Dedifferentiated amniotic fluid mesenchymal stem cell (primary cell): ENCODE measurements at regions not wholly inside any gene's neighbourhood (a gene's known extent, or its start where the extent isn't known, plus 50 kb on each side); places are given as distances from the start of the nearest gene placed in this dataset.

Source experiments
- DNase-seq: peaks from one replicate; pipeline ENCODE4 v3.0.0-alpha.2; 2016; ENCODE audit errors: extremely low spot score

DNA sequence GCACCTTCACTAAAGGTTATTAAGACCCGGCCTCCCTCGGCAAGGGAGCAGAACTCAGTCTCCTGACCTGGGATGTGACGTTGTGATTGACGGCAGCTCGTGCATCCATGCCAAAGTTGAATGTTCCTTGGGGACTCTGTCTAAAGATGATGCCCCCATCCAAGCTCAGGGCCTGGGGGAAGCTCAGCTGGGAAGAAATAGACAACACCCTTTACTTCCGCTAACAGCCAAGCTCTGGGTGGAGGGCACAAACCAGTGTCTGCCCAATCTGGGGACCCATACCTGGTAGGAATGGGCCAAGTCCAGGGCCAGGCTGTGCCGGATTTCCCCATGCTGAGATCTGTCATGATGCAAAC lies 95.4 kb downstream of the RMI2 start:
- no peak for DNase-seq

DNA sequence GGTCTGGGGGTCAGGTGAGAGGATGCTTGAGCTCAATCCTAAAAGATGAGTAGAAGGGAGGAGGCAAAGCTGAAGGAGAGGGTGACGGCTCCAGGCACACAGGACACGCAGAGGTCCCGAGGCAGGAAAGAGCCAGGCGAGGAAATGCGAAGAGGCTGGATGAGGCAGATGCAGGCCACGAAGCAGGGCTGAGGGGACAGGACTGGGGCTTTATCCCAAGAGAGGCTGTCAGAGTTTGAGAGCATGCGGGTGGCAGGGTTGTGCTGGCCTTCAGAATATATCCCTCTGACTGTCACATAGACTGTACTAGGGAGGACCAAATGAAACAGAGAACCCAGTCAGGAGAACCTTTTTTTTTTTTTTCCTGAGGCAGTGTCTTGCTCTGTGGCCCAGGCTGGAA lies 100.2 kb downstream of the RMI2 start:
- DNase-seq = no peak

DNA sequence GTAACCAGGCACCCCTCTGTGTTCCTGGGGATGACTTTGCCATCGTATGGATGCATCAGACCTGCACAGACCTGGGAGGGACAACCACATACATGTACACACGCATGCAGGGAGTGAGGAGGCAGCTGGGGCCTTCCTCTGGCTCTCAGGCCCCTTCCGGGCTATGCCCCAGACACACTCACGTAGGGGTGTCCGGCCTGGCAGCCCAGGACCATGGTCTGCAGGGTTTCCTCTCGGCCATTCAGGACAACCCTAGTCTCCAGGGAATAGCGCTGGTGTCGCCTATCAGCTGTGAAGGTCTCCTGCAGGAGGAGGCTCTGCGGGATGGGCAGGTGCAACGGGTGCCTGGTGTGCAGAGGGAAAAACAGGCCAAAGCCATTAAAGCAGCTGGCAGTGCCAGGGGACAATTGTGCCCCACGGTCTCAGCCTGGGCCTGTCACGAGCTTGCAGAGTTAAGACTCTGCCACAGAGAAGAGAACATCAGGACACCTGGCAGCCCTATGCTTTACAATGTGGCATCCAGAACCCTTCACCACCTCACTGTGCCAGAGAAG lies 101.4 kb downstream of the RMI2 start:
- DNase-seq = no peak

DNA sequence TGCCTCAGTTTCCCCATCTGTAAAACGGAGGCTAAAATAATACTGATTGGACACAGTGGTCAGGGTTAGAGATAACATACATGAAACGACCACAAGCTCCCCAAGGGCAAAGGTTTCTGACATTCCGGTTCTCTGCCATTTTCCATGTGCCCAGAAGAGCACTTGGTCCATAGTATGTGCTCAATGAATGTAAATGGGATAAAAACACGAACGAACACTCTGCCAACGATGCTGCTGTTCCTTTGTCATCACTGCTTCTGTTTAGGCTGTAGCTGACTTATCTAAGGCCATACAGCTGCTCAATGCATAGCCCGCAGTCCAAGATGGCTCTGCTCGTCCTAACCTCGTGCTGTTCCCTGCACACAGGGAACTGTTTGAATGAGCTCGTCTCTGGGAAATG lies 102.0 kb downstream of the RMI2 start:
- no peak for DNase-seq

DNA sequence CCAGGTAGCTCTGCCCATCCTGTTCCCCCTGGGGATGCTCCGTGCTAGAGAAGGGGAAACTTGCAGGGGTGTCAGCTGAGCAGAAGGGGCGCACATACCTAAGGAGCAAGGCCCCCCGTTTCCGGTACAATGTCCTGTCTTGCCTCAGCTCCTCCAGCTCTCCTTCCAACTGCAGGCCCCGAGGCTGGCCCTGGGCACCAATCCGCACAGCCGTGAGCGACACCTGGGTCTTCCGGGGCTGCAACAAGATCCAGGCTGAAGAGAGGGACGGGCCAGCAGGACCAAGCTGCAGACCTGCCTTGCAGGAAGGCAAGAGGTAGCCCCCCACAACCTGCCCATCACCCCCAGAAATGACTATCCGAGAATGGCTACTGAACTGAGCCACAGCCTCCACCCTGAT lies 102.6 kb downstream of the RMI2 start:
- no peak for DNase-seq

DNA sequence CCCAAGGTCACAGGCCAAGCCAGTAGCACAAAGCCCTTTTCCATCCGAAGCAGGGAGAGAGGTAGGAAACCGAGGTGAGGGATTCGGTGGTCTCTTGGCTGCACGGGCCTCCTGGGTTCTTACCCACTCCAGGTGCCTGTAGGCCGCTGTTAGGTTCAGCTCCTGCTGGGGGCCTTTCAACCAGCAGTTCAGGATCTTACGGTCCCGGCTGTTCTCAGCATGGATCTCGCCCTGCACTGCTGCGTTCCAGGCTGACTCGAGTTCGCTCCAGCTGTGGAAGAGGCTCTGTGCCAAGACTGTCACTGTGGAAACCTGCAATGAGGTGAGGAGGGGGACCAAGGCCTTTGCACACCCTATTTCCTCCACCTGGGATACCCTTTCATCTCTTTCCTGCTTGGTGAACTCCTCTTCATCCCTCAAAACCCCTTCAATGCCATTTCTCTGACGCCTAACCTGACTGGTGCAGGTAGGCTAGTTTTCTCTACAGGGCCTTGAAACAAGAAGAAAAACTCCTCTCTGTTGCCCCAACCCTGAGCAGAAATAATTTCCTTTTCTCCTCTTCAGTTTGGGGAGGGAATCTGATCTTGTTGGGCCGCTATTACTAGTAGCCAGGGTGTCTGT lies 103.6 kb downstream of the RMI2 start:
- DNase-seq = no peak

DNA sequence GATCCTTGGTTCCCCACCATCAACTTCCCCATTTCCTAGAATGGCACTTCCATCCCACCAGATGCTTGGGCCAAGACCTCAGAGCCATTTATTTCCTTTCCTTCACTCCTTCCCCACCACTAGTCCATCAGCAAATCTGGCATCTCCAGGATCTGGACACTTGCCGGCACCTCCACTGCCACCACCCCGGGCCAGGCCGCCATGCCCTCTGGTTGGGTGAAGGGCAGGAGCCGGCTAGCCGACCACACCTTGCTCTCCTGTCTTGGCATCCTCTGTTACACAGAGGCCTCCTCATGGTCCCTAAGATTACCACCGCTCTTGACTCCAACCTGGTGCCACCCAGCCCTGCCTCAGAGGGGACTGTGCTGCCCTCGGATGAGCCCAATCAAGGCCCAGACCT lies 104.5 kb downstream of the RMI2 start:
- no peak for DNase-seq

DNA sequence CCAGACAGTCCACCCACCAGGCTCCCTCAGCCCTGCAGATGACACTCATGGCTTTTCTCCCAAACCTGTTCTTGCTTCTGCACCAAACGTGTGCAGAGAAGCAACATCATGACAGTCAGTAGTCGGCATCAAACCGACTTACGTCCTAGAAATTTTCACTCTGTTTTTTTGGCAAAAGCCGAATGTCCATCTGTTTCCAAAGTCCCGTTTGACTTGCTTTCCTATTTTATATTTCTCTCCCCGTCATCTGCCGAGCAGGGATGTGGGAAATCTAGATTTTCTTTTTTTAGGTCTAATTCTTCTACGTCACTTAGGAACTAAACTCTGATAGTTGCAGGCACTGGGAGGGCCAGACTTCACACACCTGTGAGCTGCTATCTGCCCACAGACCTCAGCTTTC lies 104.9 kb downstream of the RMI2 start:
- DNase-seq = no peak

DNA sequence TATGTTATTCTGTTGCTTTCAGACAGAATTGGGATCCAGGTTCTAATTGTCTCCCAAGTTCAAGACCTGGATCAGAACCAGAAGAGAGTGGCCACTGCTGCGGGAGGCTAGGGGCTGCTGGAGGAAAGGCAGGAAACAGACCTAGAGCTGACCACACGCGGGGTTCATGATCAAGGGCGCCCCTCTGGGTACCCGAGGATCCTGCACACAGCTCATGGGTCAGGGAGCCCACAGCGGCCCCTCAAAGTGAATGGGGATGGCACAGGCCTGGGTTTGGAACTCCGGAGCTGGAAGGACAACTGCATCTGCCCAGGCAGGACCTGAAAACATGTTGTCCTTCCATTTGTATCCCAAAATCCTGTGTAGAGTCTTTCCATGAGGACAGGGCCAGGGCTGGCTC lies 107.0 kb downstream of the RMI2 start:
- no peak for DNase-seq

DNA sequence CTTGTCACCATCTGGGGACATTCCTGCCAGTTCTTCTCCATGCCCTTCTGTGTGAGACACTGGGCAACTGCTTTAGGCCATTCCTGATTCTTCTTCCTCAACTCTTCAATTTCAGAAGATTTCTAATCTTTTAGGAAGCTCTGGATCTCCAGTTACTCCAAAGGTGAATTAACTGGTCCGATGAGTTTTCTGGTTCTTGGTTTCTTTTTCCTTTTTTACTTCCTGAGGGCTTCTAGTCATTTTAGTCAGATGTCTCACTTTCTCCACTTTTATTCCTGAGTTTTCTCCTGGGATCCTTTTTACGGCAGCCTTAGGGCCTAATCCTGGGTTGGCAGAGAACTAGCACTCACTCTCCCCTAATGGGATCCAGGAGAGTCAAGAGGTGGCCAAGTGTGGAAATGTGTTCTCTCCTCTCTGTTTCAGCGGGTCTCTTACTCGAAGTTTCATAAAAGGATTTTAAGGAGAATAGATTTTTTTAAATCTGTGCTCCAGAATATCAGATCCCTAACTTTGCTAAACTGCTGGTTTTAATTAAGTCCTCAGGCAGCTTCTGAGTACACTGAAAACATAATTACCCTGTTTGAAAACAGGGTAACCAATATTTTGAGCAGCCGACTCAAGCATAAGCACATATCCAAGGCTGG lies 107.6 kb downstream of the RMI2 start:
- no peak for DNase-seq

DNA sequence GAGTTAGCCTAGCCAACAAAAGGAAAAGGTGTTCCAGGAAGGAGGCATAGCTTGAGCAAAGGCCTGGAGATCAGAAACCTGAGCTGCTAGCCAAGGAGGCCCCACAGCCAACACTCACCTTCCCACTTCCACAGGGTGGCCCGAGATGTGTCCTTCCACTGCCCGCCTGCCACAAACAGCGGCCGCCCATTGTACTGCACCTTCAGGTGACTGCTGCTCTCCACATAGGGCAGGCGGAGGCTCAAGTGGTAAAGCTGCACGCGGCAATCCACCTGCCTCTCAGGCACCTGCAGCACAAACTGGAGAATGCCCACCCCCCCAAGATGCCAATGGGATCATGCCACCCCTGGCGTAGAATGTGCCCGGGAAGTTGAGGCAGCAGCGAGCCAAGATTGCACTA lies 111.5 kb downstream of the RMI2 start:
- DNase-seq = no peak

DNA sequence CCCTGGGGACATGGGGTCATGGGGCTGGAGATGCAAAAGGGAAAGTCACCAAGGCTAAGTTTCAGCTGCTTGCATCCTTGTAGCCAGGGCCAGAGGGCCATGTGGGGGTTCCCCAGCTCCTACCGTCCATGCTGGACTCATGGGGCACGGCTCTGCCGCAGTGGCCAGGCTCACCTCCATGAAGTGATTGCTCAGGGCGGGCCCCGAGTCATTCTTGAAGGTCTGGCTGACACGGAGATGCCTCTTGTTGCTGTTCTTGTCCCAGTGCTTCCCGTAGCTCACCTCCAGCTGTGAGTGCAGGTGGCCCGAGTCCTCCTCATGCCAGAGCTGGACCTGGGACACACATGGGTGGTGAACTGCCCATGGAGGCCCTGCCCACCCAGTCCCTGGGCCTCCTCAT lies 114.5 kb downstream of the RMI2 start:
- no peak for DNase-seq

DNA sequence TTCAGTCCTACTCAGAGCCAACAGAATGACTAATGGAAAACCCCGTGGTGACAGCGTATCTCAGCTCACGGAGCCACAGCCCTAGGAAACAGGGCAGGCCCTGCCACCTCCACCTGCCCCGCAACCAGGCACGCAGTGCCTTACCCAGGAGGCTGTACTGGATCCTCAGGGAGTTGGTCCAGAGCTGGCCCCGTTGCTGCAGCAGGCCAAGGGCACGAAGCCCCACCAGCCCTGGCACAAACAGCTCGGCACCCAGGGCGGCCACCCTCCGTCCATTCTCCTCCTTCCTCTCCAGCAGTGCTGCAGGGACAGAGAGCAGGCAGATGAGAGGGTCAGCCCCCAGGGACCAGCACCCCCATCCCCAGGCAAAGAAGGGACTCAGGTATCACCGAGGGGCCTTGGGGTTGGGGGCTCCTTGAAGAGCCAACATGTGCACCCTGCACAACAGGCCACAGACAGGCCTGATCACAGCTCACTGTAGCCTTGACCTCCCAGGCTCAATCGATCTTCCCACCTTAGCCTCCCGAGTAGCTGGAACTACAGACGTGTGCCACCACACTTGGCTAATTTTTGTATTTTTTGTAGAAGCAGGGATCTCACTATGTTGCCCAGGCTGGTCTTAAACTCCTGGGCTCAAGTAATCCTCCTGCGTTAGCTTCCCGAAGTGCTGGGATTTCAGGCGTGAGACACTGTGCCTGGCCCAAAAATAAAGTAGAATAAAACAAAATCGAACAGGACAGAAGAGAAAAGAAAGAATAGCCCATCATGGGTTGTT lies 115.7 kb downstream of the RMI2 start:
- DNase-seq = no peak

DNA sequence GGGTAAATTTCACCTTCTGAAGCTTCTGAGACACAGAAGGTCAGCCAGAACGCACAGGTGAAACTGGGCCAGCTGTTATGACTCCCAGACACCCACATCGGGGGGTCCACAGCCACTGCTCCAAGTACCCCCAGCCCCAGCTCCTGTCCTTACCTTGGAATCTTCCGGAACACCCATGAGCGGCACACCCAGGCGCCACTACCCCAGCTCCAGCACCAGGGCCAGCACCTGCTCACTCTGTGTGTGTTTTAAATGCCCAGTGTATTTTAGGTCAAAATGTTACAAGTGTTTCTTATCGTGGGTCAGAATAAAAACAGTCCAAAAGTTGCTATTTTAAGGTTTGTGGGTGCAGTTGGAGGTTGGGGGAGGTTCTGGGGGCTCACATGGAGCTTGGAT lies 116.3 kb downstream of the RMI2 start:
- DNase-seq = no peak

DNA sequence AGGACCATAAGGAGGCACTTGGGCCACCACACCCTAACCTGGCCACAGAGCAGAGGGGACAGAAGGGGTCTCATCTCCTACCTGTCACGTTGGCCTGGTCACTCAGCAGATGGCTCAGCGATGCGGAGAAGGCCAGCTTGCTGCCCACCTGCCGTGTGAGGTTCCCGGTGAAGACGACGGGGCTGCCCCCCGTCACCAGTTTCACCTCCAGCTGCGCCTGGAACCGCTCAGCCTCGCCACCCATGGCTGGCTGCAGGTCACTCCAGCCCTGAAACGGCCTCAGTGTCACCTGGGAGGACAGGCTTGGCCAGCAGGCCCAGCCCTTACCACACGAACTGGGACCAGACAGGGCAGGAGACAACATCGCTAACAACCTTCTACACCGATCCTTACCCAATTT lies 116.8 kb downstream of the RMI2 start:
- no peak for DNase-seq

DNA sequence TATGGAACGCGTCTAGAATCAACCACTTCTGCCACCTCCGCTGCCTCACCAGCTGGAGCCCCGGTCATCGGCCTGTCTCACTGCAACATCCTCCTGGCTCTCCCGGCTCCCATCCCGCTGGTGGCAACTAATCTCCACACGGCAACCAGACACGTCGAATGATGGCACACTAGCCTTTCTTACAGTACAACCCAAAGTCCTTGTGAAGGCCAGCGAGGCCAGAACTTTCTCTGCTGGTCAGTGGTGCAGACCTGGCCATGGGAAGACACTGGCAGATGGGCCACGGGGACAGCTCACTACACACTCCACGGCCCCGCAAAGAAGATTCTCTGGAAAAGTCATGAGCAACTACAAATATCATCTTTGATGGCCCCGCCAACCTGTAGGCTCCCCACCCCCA lies 117.6 kb downstream of the RMI2 start:
- DNase-seq = no peak

DNA sequence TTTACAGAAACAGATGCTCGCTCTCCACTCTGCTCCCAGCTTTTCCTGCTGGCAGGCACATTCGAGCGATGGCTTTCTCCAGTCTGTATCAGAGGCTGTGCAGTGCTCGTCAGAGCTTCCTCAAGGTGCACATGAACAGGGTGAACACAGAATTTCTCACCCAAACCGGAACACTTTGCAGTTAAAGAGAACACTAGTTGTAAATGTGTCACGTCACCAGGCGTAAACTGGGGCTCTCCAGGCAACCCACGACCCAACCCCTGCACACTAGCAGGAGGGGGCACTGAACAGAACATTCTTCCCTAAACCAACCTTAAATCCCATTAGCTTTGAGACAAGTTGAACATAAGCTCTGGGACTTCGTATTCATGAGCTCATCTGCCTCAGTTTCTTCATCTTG lies 119.0 kb downstream of the RMI2 start:
- DNase-seq = no peak

DNA sequence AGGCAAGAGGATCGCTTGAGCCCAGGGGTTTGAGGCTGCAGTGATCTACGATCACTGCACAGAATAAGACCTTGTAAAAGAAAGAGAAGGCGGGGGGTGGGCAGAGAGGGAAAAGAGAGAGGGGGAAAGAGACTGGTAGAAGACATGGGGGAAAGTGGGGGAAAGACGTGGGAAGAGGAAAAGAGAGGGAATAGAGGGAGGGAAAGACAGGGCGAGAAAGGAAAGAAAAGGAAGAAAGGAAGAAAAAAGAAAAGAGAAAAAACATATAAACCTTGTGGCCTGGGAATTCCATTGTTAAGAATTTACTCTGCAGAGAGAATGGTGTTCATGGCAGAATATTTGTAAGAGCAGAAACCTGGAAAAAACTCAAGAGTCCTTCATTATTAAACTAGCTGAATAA lies 120.4 kb downstream of the RMI2 start:
- DNase-seq = no peak

DNA sequence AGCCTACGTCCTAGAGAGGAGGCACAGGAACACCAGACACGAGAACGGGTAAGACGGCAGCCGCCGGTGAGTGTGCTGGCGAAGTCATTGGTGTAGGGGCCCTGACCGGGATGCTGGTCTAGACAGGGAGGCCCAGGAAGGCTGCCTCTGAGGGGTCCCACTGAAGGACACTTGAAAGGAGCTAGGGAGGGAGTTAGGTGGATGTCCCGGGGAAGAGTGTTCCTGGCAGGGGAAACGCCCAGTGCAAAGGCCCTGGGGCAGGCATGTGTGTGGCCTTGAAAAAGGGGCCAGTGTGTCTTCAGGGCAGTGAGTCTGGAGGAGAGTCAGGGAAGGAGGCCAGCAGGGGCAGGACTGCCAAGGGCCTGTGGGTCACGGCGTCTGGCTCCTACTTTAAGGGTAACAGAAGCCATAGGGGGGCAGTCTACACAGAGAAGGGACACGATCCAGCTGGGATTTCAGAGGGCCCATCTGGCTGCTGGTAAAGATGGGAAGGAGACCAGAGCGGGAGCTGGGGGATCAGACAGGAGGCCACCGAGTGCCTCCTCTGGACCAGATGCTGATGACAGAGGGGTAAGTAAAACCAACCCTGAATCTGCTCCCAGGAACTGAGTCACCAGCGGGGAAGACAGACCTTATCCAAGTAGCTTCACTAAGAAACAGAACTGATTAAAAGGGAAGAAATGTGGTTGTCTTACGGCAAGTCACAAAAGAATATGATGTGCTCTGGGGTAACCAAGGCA lies 115.9 kb downstream of the LITAF start:
- DNase-seq = no peak

DNA sequence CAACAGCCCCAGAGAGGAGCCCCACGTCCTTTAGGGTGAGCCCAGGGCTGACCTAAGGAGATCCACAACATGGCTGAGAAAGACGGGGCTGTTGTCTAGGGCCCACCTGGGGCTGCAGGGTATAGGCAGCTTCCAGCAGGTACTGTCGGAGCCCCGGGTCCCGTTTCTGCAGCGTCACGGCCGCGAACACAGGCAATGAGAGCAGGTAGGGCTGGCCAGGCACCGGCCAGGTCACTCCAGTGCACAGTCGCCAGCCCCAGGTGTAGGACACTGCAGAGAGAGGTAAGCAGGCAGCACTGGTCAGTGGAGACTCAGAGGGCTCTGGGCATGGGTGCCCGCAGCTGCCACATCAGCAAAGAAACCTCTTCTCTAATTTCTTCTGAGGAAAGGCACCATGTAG lies 115.2 kb downstream of the LITAF start:
- DNase-seq = no peak

DNA sequence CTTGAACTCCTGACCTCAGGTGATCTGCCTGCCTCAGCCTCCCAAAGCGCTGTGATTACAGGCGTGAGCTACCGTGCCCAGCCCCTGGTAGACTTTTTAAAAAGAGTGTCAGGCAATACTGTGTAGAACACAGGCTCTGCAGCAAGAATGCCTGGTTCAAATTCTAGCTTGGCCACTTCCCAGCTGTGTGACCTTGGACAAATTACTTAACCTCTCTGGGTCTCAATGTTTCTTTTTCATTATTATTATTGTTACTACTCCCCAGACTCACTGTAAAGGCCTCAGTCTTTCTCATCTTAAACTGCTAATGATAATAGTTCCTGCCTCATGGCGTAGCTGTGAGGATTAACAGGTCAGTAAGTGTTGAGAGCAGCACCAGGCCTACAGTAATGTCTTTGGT lies 114.3 kb downstream of the LITAF start:
- DNase-seq = no peak

DNA sequence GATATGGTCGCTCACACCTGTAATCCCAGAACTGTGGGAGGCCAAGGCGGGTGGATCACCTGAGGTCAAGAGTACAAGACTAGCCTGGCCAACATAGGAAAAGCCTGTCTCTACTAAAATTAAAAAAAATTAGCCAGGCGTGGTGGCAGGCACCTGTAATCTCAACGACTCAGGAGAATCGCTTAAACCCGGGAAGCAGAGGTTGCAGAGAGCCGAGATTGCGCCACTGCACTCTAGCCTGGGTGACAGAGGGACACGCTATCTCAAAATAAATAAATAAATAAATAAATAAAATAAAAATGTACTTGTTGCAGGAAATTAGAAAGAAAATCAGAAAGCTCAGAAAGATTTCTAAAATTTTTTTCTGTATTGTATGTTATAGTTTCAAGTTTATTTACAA lies 113.9 kb downstream of the LITAF start:
- no peak for DNase-seq

DNA sequence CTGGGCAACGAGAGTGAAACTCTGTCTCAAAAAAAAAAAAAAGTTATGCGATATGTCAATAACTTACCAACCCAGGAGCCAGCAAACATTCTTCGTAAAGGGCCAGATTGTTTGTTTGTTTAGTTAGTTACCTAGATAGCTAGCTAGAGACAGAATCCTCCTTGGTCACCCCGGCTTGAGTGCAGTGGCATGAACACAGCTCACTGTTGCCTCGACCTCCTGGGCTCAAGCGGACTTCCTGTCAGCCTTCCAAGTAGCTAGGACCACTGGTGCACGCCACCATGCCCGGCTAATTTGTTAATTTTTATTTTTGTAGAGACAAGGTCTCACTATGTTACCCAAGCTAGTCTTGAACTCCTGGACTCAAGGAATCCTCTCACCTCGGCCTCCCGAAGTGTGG lies 113.0 kb downstream of the LITAF start:
- DNase-seq = no peak
